Colonic mucosa (tissue), 4 donors: ENCODE measurements at regions not wholly inside any gene's neighbourhood (a gene's known extent, or its start where the extent isn't known, plus 50 kb on each side); places are given as distances from the start of the nearest gene placed in this dataset.
"Not testable (repeated sequence)": the region's sequence is repeated elsewhere in the genome, so short reads cannot be mapped to it uniquely, and the experiment has no call there.

ENCODE experiments used
- DNase-seq: peaks from one replicate; pipeline ENCODE4 v3.0.0-alpha.2; 2020
- H3K27ac ChIP-seq: fragments of 200-600 bp; one replicate; pipeline ENCODE4 v1.8.0; 2021
- H3K27me3 ChIP-seq: fragments of 200-600 bp; one replicate; pipeline ENCODE4 v1.8.0; 2021
- H3K36me3 ChIP-seq: fragments of 200-600 bp; one replicate; pipeline ENCODE4 v1.8.0; 2021
- H3K4me1 ChIP-seq: fragments of 200-600 bp; one replicate; pipeline ENCODE4 v1.8.0; 2021; ENCODE audit warnings: mild to moderate bottlenecking
- H3K4me3 ChIP-seq: fragments of 200-600 bp; one replicate; pipeline ENCODE4 v1.8.0; 2021
- H3K9ac ChIP-seq, 2 donors: one replicate each; pipeline ENCODE4 v1.7.0; 2013; ENCODE audit warnings: control low read depth in 2 of 2, low read depth in 2 of 2, low read length in 2 of 2
- H3K9me3 ChIP-seq: fragments of 200-600 bp; one replicate; pipeline ENCODE4 v1.8.0; 2021
- intact Hi-C: fragments of 100-400 bp; cut with DNase I; formaldehyde crosslinking; loops from one replicate; pipeline ENCODE4 v1.14.1; 2022
- TF ChIP-seq, protein P1 (sequence below): fragments of 200-600 bp; IDR thresholded peaks from one replicate; pipeline ENCODE4 v1.8.0; 2022; ENCODE audit warnings: antibody characterized with exemption, mild to moderate bottlenecking
- donor health status: healthy.
- donor health status: DM: no; HTN: no; CAD: no.
- donor health status: DM: no; HTN: no; CAD: no.

DNA sequence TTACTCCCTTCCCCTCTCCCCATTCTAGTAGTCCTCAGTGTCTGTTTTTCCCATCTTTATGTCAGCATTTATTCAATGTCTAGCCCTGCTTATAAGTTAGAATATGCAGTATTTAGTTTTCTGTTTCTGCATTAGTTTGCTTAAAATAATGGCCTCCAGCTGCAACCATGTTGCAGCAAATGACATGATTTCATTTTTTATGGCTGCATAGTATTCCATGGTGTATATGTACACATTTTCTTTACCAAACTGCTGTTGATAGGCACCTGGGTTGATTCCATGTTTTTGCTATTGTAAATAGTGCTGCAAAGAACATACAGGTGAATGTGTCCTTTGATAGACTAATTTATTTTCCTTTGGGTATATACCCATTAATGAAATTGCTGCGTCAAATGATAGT lies 267.7 kb downstream of the SRGAP2C start:
- no peak for DNase-seq
- H3K4me3 ChIP-seq = no peak overlapping the region
- no peak overlapping the region for H3K9ac ChIP-seq
- H3K4me1 ChIP-seq = no peaks in the 10 kb centered on the region
- no peaks in the 10 kb centered on the region for H3K9me3 ChIP-seq
- H3K27me3 ChIP-seq = no peaks in the 10 kb centered on the region
- intact Hi-C loops = no loop called here
- no peaks in the 10 kb centered on the region for H3K36me3 ChIP-seq
- TF ChIP-seq, protein P1, sequence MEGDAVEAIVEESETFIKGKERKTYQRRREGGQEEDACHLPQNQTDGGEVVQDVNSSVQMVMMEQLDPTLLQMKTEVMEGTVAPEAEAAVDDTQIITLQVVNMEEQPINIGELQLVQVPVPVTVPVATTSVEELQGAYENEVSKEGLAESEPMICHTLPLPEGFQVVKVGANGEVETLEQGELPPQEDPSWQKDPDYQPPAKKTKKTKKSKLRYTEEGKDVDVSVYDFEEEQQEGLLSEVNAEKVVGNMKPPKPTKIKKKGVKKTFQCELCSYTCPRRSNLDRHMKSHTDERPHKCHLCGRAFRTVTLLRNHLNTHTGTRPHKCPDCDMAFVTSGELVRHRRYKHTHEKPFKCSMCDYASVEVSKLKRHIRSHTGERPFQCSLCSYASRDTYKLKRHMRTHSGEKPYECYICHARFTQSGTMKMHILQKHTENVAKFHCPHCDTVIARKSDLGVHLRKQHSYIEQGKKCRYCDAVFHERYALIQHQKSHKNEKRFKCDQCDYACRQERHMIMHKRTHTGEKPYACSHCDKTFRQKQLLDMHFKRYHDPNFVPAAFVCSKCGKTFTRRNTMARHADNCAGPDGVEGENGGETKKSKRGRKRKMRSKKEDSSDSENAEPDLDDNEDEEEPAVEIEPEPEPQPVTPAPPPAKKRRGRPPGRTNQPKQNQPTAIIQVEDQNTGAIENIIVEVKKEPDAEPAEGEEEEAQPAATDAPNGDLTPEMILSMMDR = no peak
- H3K27ac ChIP-seq = no peak overlapping the region

DNA sequence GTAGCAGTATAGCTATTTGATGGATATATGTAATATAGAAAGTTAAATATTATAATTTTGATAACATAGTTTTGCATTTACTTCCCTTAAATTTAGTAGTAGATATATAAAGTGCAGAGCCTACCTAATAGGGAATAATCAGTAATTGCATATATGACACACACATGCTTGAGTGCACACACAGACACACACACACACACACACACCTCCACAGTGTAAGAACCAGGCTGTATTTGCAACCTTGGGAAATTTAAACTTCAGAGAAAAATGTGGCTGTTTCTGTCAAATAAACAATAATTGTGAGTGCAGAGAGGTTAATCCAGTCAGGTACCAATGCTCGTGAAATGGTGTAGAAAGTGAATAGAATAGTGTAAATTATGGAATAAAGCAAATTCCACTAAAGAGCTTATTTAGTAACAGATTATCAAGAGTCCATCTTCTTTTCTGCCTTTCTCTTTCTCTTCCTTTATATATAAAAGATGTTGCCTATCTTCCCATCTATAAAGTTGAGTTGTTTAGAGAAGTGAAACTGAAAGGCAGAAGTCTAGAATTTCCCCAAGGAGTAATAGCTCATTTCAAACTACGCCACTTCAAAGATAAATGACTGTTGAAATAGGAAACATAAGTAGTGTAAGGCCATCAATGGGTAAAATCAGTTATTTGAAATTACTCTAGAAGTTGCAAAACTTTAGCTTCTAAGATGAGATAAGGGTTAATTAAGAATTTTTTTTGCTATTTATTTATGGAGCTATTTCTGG lies 273.7 kb downstream of the SRGAP2C start:
- Histone ChIP-seq H3K4me1 (no peaks in the 10 kb centered on the region), H3K36me3 (no peaks in the 10 kb centered on the region), H3K9me3 (no peaks in the 10 kb centered on the region), H3K4me3 (no peak overlapping the region), H3K27me3 (no peaks in the 10 kb centered on the region), H3K9ac (no peak overlapping the region), H3K27ac (no peak overlapping the region)
- TF ChIP-seq, protein P1 = no peak
- no peak for DNase-seq
- intact Hi-C loops = no loop called here

DNA sequence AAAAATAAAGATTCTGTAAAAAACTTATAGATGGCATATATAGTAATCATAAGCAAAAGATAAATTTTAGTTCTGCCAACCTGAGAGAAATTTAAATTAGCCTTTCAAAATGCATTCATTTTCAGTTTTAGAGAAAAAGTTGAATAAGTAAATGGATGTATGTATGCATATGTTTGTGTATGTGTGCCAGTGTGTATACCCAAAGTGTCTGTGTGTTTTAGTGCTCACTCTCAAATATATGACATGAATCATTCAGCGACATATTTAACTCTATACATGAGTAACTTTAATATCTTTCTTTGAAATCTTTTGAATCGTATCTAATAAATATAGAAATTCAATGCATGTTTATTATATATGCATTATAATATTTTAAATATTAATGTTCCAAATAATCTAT lies 274.5 kb downstream of the SRGAP2C start:
- Histone ChIP-seq H3K4me3 (no peak overlapping the region), H3K27ac (no peak overlapping the region), H3K9ac (no peak overlapping the region), H3K27me3 (no peaks in the 10 kb centered on the region), H3K9me3 (no peaks in the 10 kb centered on the region), H3K36me3 (no peaks in the 10 kb centered on the region), H3K4me1 (no peaks in the 10 kb centered on the region)
- intact Hi-C loops = no loop called here
- TF ChIP-seq, protein P1 = no peak
- DNase-seq = no peak

DNA sequence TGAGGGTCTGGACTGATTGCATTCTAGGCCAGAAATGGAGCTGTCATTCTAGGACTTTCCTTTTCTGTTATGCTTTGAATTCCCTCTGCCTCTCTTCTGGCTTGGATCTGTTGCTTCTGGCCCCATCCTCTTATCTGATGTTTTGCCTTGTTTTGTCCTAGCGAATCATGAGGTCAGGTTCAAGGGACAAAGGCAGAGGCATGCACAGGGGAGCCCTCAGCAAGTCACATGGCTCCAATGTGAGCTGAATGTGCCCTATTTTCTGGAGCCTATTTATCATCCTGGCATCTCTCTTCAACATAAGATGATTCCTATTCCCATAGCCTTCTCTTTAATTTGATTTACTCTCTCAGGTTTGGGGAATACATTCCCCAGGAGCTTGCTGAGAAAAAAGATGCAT lies 284.6 kb downstream of the SRGAP2C start:
- H3K27me3 ChIP-seq, DNase-seq, H3K27ac ChIP-seq, H3K4me1 ChIP-seq, H3K4me3 ChIP-seq, intact Hi-C loops, H3K36me3 ChIP-seq, H3K9me3 ChIP-seq, H3K9ac ChIP-seq: not testable (repeated sequence)

DNA sequence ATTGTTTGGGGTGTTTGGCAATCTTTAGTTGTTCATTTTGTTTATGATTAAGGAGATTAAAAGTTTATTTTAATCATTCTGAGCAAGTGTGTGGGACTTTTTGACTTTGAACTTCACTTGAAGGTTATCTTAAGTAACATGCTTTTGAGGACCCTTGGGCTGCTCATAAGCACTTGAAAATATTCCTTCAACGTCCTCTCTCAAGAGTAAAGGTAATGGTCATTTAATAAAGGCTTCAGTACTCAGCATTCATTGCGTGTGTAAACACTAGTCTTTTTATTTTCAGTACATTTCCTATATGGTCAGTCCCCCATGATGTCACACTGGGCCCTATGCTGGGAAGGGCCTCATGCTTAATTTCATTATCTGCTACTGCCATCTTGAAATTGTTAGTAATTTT lies 285.6 kb downstream of the SRGAP2C start:
- H3K4me3 ChIP-seq, H3K36me3 ChIP-seq, DNase-seq, H3K27me3 ChIP-seq, intact Hi-C loops, H3K9me3 ChIP-seq, H3K27ac ChIP-seq, H3K9ac ChIP-seq, H3K4me1 ChIP-seq: not testable (repeated sequence)

DNA sequence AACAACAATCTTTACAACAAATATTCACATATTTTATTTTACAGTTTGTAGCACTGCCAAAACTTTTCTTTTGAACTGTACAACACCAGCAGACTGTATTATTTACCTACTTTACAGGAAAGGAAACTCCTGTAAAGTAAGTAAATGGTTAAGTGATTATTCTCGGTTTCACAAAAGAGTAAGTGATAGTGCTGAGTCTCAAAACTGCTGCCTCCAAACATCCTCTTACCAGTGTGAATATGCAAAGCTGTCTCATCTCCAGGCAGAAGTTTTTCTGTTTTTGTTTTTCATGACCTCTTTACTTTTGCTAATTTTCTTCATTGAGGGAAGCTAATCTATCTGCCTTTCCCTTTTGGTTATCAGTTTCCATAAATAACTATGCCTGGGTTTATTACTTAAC lies 286.7 kb downstream of the SRGAP2C start:
- H3K36me3 ChIP-seq = no peaks in the 10 kb centered on the region
- H3K4me3 ChIP-seq = no peak overlapping the region
- intact Hi-C loops = no loop called here
- H3K4me1 ChIP-seq = no peaks in the 10 kb centered on the region
- H3K27me3 ChIP-seq = no peaks in the 10 kb centered on the region
- no peaks in the 10 kb centered on the region for H3K9me3 ChIP-seq
- TF ChIP-seq, protein P1 = no peak
- H3K27ac ChIP-seq = no peak overlapping the region
- DNase-seq = no peak
- H3K9ac ChIP-seq = no peak overlapping the region
